Endothelial cell (in vitro differentiated cells): ENCODE measurements at regions not wholly inside any gene's neighbourhood (a gene's known extent, or its start where the extent isn't known, plus 50 kb on each side); places are given as distances from the start of the nearest gene placed in this dataset.

Experiments used
- DNase-seq: peaks from one replicate; pipeline ENCODE4 v3.0.0; 2021; ENCODE audit warnings: low spot score
- H3K27ac Mint-ChIP-seq: one replicate; pipeline ENCODE4 v1.8.0; 2021; ENCODE audit warnings: mixed read lengths, inconsistent platforms; ENCODE audit not compliant: unreplicated experiment
- H3K27me3 Mint-ChIP-seq: one replicate; pipeline ENCODE4 v1.8.0; 2021; ENCODE audit warnings: mild to moderate bottlenecking, moderate library complexity, mixed read lengths, inconsistent platforms; ENCODE audit not compliant: unreplicated experiment
- H3K36me3 Mint-ChIP-seq: one replicate; pipeline ENCODE4 v1.8.0; 2021; ENCODE audit warnings: mild to moderate bottlenecking, low read depth, mixed read lengths, inconsistent platforms; ENCODE audit not compliant: unreplicated experiment
- H3K4me1 Mint-ChIP-seq: one replicate; pipeline ENCODE4 v1.8.0; 2021; ENCODE audit warnings: mild to moderate bottlenecking, mixed read lengths, inconsistent platforms; ENCODE audit not compliant: unreplicated experiment
- H3K4me3 Mint-ChIP-seq: one replicate; pipeline ENCODE4 v1.8.0; 2021; ENCODE audit warnings: mild to moderate bottlenecking, mixed read lengths, inconsistent platforms; ENCODE audit not compliant: unreplicated experiment
- H3K9me3 Mint-ChIP-seq: one replicate; pipeline ENCODE4 v1.8.0; 2021; ENCODE audit warnings: mixed read lengths, inconsistent platforms; ENCODE audit not compliant: unreplicated experiment
- CTCF ChIP-seq: fragments of 200-600 bp; sonication (generic); IDR thresholded peaks from one replicate; pipeline ENCODE4 v1.5.0; 2021; ENCODE audit warnings: antibody characterized with exemption; ENCODE audit not compliant: unreplicated experiment

GRCh38 chr2:65834771-65835475 lies 402.5 kb upstream of the SPRED2 start:
- no peak overlapping the region for H3K27ac Mint-ChIP-seq
- TF ChIP-seq CTCF = no peak
- H3K27me3 Mint-ChIP-seq = peaks cover 1% of the 10 kb centered on the region
- H3K4me1 Mint-ChIP-seq = peaks cover 18% of the 10 kb centered on the region
- H3K36me3 Mint-ChIP-seq = no peaks in the 10 kb centered on the region
- no peaks in the 10 kb centered on the region for H3K9me3 Mint-ChIP-seq
- DNase-seq = no peak
- no peak overlapping the region for H3K4me3 Mint-ChIP-seq

GRCh38 chr2:65834062-65834461 lies 401.7 kb upstream of the SPRED2 start:
- Mint-ChIP-seq H3K27me3 (peaks cover 1% of the 10 kb centered on the region), H3K4me3 (no peak overlapping the region), H3K27ac (no peak overlapping the region), H3K36me3 (no peaks in the 10 kb centered on the region), H3K4me1 (peaks cover 18% of the 10 kb centered on the region), H3K9me3 (no peaks in the 10 kb centered on the region)
- DNase-seq = no peak
- TF ChIP-seq CTCF = no peak

GRCh38 chr2:65831509-65831908 lies 399.1 kb upstream of the SPRED2 start:
- Mint-ChIP-seq H3K4me1 (peaks cover 18% of the 10 kb centered on the region), H3K27ac (no peak overlapping the region)

GRCh38 chr2:65826567-65826966 lies 394.2 kb upstream of the SPRED2 start:
- Mint-ChIP-seq H3K4me3 (no peak overlapping the region), H3K27me3 (no peaks in the 10 kb centered on the region), H3K9me3 (no peaks in the 10 kb centered on the region), H3K4me1 (no peaks in the 10 kb centered on the region), H3K36me3 (peaks cover 4% of the 10 kb centered on the region), H3K27ac (no peak overlapping the region)
- no peak for DNase-seq
- TF ChIP-seq CTCF = no peak

More at GRCh38 chr2:65831509-65831908, 399.1 kb upstream of the SPRED2 start:
- no peak overlapping the region for H3K4me3 Mint-ChIP-seq
- no peaks in the 10 kb centered on the region for H3K9me3 Mint-ChIP-seq
- DNase-seq = no peak
- H3K27me3 Mint-ChIP-seq = peaks cover 1% of the 10 kb centered on the region
- no peak for TF ChIP-seq CTCF
- H3K36me3 Mint-ChIP-seq = no peaks in the 10 kb centered on the region

GRCh38 chr2:65823511-65823910 lies 391.1 kb upstream of the SPRED2 start:
- DNase-seq = no peak
- H3K27me3 Mint-ChIP-seq = no peaks in the 10 kb centered on the region
- H3K4me1 Mint-ChIP-seq = peaks cover 3% of the 10 kb centered on the region
- H3K36me3 Mint-ChIP-seq = peaks cover 4% of the 10 kb centered on the region
- no peak overlapping the region for H3K27ac Mint-ChIP-seq
- no peak for TF ChIP-seq CTCF
- no peak overlapping the region for H3K4me3 Mint-ChIP-seq
- no peaks in the 10 kb centered on the region for H3K9me3 Mint-ChIP-seq
